ENCODE measurements at regions not wholly inside any gene's neighbourhood (a gene's known extent, or its start where the extent isn't known, plus 50 kb on each side); places are given as distances from the start of the nearest gene placed in this dataset.

GRCh38 chr13:34593658-34594057, 348.4 kb upstream of the NBEA start:
- no peak overlapping the region for H3K27ac Mint-ChIP-seq
- no peak for DNase-seq
- no peak overlapping the region for H3K4me3 Mint-ChIP-seq
- no peaks in the 10 kb centered on the region for H3K4me1 Mint-ChIP-seq
- no peaks in the 10 kb centered on the region for H3K36me3 Mint-ChIP-seq
- peaks cover 0 to 39% (median 14%) of the 10 kb centered on the region in 6 donors for H3K9me3 Mint-ChIP-seq
- peaks cover 0 to 1% (median 0%) of the 10 kb centered on the region in 3 donors for H3K27me3 Mint-ChIP-seq (ENCODE audit: low read depth in 3 of 3)

GRCh38 chr13:34594507-34594906, 347.6 kb upstream of the NBEA start:
- H3K4me1 Mint-ChIP-seq = no peaks in the 10 kb centered on the region
- H3K9me3 Mint-ChIP-seq = peaks cover 0 to 39% (median 14%) of the 10 kb centered on the region in 6 donors
- H3K27me3 Mint-ChIP-seq (ENCODE audit: low read depth in 3 of 3) = peaks cover 0 to 1% (median 0%) of the 10 kb centered on the region in 3 donors
- no peak for DNase-seq
- H3K27ac Mint-ChIP-seq = no peak overlapping the region
- H3K4me3 Mint-ChIP-seq = no peak overlapping the region
- no peaks in the 10 kb centered on the region for H3K36me3 Mint-ChIP-seq

- peaks cover 2 to 44% (median 10%) of the 10 kb centered on the region in 6 donors for H3K9me3 Mint-ChIP-seq
- H3K4me3 Mint-ChIP-seq = no peak overlapping the region
- no peaks in the 10 kb centered on the region for H3K36me3 Mint-ChIP-seq
- H3K4me1 Mint-ChIP-seq = no peaks in the 10 kb centered on the region
- no peak overlapping the region for H3K27ac Mint-ChIP-seq
- no peaks in the 10 kb centered on the region for H3K27me3 Mint-ChIP-seq (ENCODE audit: low read depth in 3 of 3)
- no peak for DNase-seq
These were observed 333.7 kb upstream of the NBEA start for GRCh38 chr13:34608331-34608730.

GRCh38 chr13:34611671-34612070, 330.4 kb upstream of the NBEA start:
- H3K9me3 Mint-ChIP-seq = peaks cover 0 to 31% (median 12%) of the 10 kb centered on the region in 6 donors
- no peak for DNase-seq
- no peak overlapping the region for H3K27ac Mint-ChIP-seq
- H3K4me1 Mint-ChIP-seq = no peaks in the 10 kb centered on the region
- no peaks in the 10 kb centered on the region for H3K27me3 Mint-ChIP-seq (ENCODE audit: low read depth in 3 of 3)
- H3K36me3 Mint-ChIP-seq = no peaks in the 10 kb centered on the region
- H3K4me3 Mint-ChIP-seq = no peak overlapping the region

GRCh38 chr13:34617473-34618083, 324.5 kb upstream of the NBEA start:
- Mint-ChIP-seq H3K4me3 (no peak overlapping the region), H3K4me1 (no peaks in the 10 kb centered on the region), H3K27me3 (ENCODE audit: low read depth in 3 of 3) (no peaks in the 10 kb centered on the region), H3K27ac (no peak overlapping the region), H3K36me3 (no peaks in the 10 kb centered on the region), H3K9me3 (peaks cover 5 to 28% (median 8%) of the 10 kb centered on the region in 6 donors)
- no peak for DNase-seq

- Mint-ChIP-seq H3K4me3 (no peak overlapping the region), H3K36me3 (no peaks in the 10 kb centered on the region), H3K27ac (no peak overlapping the region), H3K4me1 (no peaks in the 10 kb centered on the region), H3K27me3 (ENCODE audit: low read depth in 3 of 3) (no peaks in the 10 kb centered on the region), H3K9me3 (peaks cover 5 to 28% (median 8%) of the 10 kb centered on the region in 6 donors)
- no peak for DNase-seq
These were observed 323.4 kb upstream of the NBEA start for GRCh38 chr13:34618654-34619053.

GRCh38 chr13:34619326-34619725, 322.7 kb upstream of the NBEA start:
- H3K27me3 Mint-ChIP-seq (ENCODE audit: low read depth in 3 of 3) = no peaks in the 10 kb centered on the region
- no peak overlapping the region for H3K27ac Mint-ChIP-seq
- no peak overlapping the region for H3K4me3 Mint-ChIP-seq
- no peaks in the 10 kb centered on the region for H3K4me1 Mint-ChIP-seq
- H3K36me3 Mint-ChIP-seq = no peaks in the 10 kb centered on the region
- DNase-seq = no peak
- peaks cover 3 to 25% (median 8%) of the 10 kb centered on the region in 6 donors for H3K9me3 Mint-ChIP-seq

- Mint-ChIP-seq H3K4me3 (no peak overlapping the region), H3K4me1 (no peaks in the 10 kb centered on the region), H3K27me3 (ENCODE audit: low read depth in 3 of 3) (no peaks in the 10 kb centered on the region), H3K27ac (no peak overlapping the region), H3K36me3 (no peaks in the 10 kb centered on the region), H3K9me3 (peaks cover under 1 to 23% (median 5%) of the 10 kb centered on the region in 6 donors)
- no peak for DNase-seq
These were observed 321.8 kb upstream of the NBEA start for GRCh38 chr13:34620074-34620850.

GRCh38 chr13:34620862-34621261, 321.2 kb upstream of the NBEA start:
- DNase-seq = no peak
- H3K27me3 Mint-ChIP-seq (ENCODE audit: low read depth in 3 of 3) = no peaks in the 10 kb centered on the region
- H3K4me1 Mint-ChIP-seq = no peaks in the 10 kb centered on the region
- no peak overlapping the region for H3K27ac Mint-ChIP-seq
- H3K9me3 Mint-ChIP-seq = peaks cover 0 to 17% (median 6%) of the 10 kb centered on the region in 6 donors
- no peaks in the 10 kb centered on the region for H3K36me3 Mint-ChIP-seq
- no peak overlapping the region for H3K4me3 Mint-ChIP-seq

GRCh38 chr13:34623331-34623730, 318.7 kb upstream of the NBEA start:
- Mint-ChIP-seq H3K27me3 (ENCODE audit: low read depth in 3 of 3) (peaks cover 0 to 3% (median 0%) of the 10 kb centered on the region in 3 donors), H3K36me3 (no peaks in the 10 kb centered on the region), H3K27ac (no peak overlapping the region), H3K4me1 (no peaks in the 10 kb centered on the region), H3K9me3 (peaks cover 0 to 18% (median 8%) of the 10 kb centered on the region in 6 donors), H3K4me3 (no peak overlapping the region)
- no peak for DNase-seq

- H3K4me3 Mint-ChIP-seq = no peak overlapping the region
- H3K9me3 Mint-ChIP-seq = peaks cover 1 to 18% (median 6%) of the 10 kb centered on the region in 6 donors
- no peaks in the 10 kb centered on the region for H3K36me3 Mint-ChIP-seq
- H3K4me1 Mint-ChIP-seq = no peaks in the 10 kb centered on the region
- H3K27me3 Mint-ChIP-seq (ENCODE audit: low read depth in 3 of 3) = peaks cover 0 to 3% (median 0%) of the 10 kb centered on the region in 3 donors
- H3K27ac Mint-ChIP-seq = no peak overlapping the region
- no peak for DNase-seq
These were observed 314.4 kb upstream of the NBEA start for GRCh38 chr13:34627509-34628208.

- no peak overlapping the region for H3K27ac Mint-ChIP-seq
- H3K36me3 Mint-ChIP-seq = no peaks in the 10 kb centered on the region
- H3K9me3 Mint-ChIP-seq = peaks cover 1 to 18% (median 6%) of the 10 kb centered on the region in 6 donors
- H3K27me3 Mint-ChIP-seq (ENCODE audit: low read depth in 3 of 3) = peaks cover 0 to 3% (median 0%) of the 10 kb centered on the region in 3 donors
- no peak for DNase-seq
- no peaks in the 10 kb centered on the region for H3K4me1 Mint-ChIP-seq
- H3K4me3 Mint-ChIP-seq = no peak overlapping the region
These were observed 313.8 kb upstream of the NBEA start for GRCh38 chr13:34628209-34628682.

- Mint-ChIP-seq H3K27me3 (ENCODE audit: low read depth in 3 of 3) (no peaks in the 10 kb centered on the region), H3K4me3 (no peak overlapping the region), H3K9me3 (peaks cover 0 to 21% (median 9%) of the 10 kb centered on the region in 6 donors), H3K27ac (no peak overlapping the region), H3K4me1 (no peaks in the 10 kb centered on the region), H3K36me3 (no peaks in the 10 kb centered on the region)
- DNase-seq = no peak
These were observed 307.6 kb upstream of the NBEA start for GRCh38 chr13:34634448-34634847.

GRCh38 chr13:34637138-34637537, 304.9 kb upstream of the NBEA start:
- H3K27ac Mint-ChIP-seq = no peak overlapping the region
- peaks cover 0 to 18% (median 9%) of the 10 kb centered on the region in 6 donors for H3K9me3 Mint-ChIP-seq
- DNase-seq = no peak
- no peaks in the 10 kb centered on the region for H3K27me3 Mint-ChIP-seq (ENCODE audit: low read depth in 3 of 3)
- no peaks in the 10 kb centered on the region for H3K36me3 Mint-ChIP-seq
- H3K4me1 Mint-ChIP-seq = no peaks in the 10 kb centered on the region
- no peak overlapping the region for H3K4me3 Mint-ChIP-seq

Measured in immature natural killer cell (primary cell).